Ascending aorta (tissue), 2 donors: ENCODE measurements at regions not wholly inside any gene's neighbourhood (a gene's known extent, or its start where the extent isn't known, plus 50 kb on each side); places are given as distances from the start of the nearest gene placed in this dataset.

Source experiments
- DNase-seq, 2 donors: peaks; one replicate each; pipeline ENCODE4 v3.0.0-alpha.2; 2019; ENCODE audit warnings: low spot score in 2 of 2
- H3K27ac ChIP-seq, 2 donors: fragments of 200-600 bp; sonication (generic); one replicate each; pipeline ENCODE4 v1.5.1; 2016 to 2017; ENCODE audit warnings: mild to moderate bottlenecking in 1 of 2
- H3K27me3 ChIP-seq: fragments of 200-600 bp; sonication (generic); one replicate; pipeline ENCODE4 v1.5.1; 2017
- H3K36me3 ChIP-seq, 2 donors: fragments of 200-600 bp; sonication (generic); one replicate each; pipeline ENCODE4 v1.5.1; 2016
- H3K4me1 ChIP-seq, 2 donors: fragments of 200-600 bp; sonication (generic); one replicate each; pipeline ENCODE4 v1.5.1; 2016 to 2017; ENCODE audit warnings: mild to moderate bottlenecking in 1 of 2
- H3K4me3 ChIP-seq, 2 donors: fragments of 200-600 bp; sonication (generic); one replicate each; pipeline ENCODE4 v1.5.1; 2016 to 2017; ENCODE audit warnings: mild to moderate bottlenecking in 1 of 2
- H3K9me3 ChIP-seq, 2 donors: fragments of 200-600 bp; sonication (generic); one replicate each; pipeline ENCODE4 v1.5.1; 2016
- CTCF ChIP-seq, 3 experiments: fragments of 200-600 bp in 2 of 3; fragments of 450-650 bp in 1 of 3; sonication (generic) in 2 of 3; IDR thresholded peaks; one replicate each; pipeline ENCODE4 v1.5.1; 2016 to 2019; ENCODE audit warnings: antibody characterized with exemption in 3 of 3, mild to moderate bottlenecking in 1 of 3, moderate library complexity in 1 of 3
- intact Hi-C: fragments of 100-400 bp; cut with DNase I; formaldehyde crosslinking; loops from one replicate; pipeline ENCODE4 v1.15.1; 2023

- no peaks in the 10 kb centered on the region for H3K27me3 ChIP-seq
- no peak for DNase-seq
- H3K36me3 ChIP-seq, result no peaks in the 10 kb centered on the region
- no peak overlapping the region for H3K27ac ChIP-seq
- intact Hi-C loops, result no loop called here
- no peaks in the 10 kb centered on the region for H3K9me3 ChIP-seq
- H3K4me1 ChIP-seq, result no peaks in the 10 kb centered on the region
- no peak for TF ChIP-seq CTCF (IDR thresholded peaks at IDR 0.05)
- no peak overlapping the region for H3K4me3 ChIP-seq
Observed at GRCh38 chr12:70120970-70121369, 122.3 kb upstream of the CNOT2 start.

GRCh38 chr12:70121562-70121961 is 121.7 kb upstream of the CNOT2 start:
- Histone ChIP-seq H3K4me3 (no peak overlapping the region), H3K4me1 (no peaks in the 10 kb centered on the region), H3K36me3 (no peaks in the 10 kb centered on the region), H3K27me3 (no peaks in the 10 kb centered on the region), H3K27ac (no peak overlapping the region), H3K9me3 (no peaks in the 10 kb centered on the region)
- DNase-seq, result no peak
- TF ChIP-seq CTCF (IDR thresholded peaks at IDR 0.05), result no peak
- intact Hi-C loops, result no loop called here

- no peak for TF ChIP-seq CTCF (IDR thresholded peaks at IDR 0.05)
- no peak overlapping the region for H3K27ac ChIP-seq
- no peak for DNase-seq
- intact Hi-C loops, result no loop called here
- H3K4me3 ChIP-seq, result no peak overlapping the region
- H3K9me3 ChIP-seq, result no peaks in the 10 kb centered on the region
- no peaks in the 10 kb centered on the region for H3K36me3 ChIP-seq
- H3K27me3 ChIP-seq, result no peaks in the 10 kb centered on the region
- H3K4me1 ChIP-seq, result no peaks in the 10 kb centered on the region
Observed at GRCh38 chr12:70122804-70123203, 120.4 kb upstream of the CNOT2 start.

GRCh38 chr12:70149013-70149412 is 94.2 kb upstream of the CNOT2 start:
- intact Hi-C loops, result no loop called here
- Histone ChIP-seq H3K27ac (no peak overlapping the region), H3K36me3 (no peaks in the 10 kb centered on the region), H3K27me3 (no peaks in the 10 kb centered on the region), H3K4me1 (no peaks in the 10 kb centered on the region), H3K4me3 (no peak overlapping the region), H3K9me3 (no peaks in the 10 kb centered on the region)
- TF ChIP-seq CTCF (IDR thresholded peaks at IDR 0.05), result no peak
- no peak for DNase-seq

- Histone ChIP-seq H3K4me1 (no peaks in the 10 kb centered on the region), H3K9me3 (no peaks in the 10 kb centered on the region), H3K27me3 (no peaks in the 10 kb centered on the region), H3K36me3 (no peaks in the 10 kb centered on the region), H3K27ac (no peak overlapping the region), H3K4me3 (no peak overlapping the region)
- TF ChIP-seq CTCF (IDR thresholded peaks at IDR 0.05), result no peak
- intact Hi-C loops, result no loop called here
- no peak for DNase-seq
Observed at GRCh38 chr12:70149665-70150064, 93.6 kb upstream of the CNOT2 start.

GRCh38 chr12:70150230-70150629 is 93.0 kb upstream of the CNOT2 start:
- H3K36me3 ChIP-seq, result no peaks in the 10 kb centered on the region
- no peak for DNase-seq
- no peak overlapping the region for H3K4me3 ChIP-seq
- intact Hi-C loops, result no loop called here
- no peaks in the 10 kb centered on the region for H3K27me3 ChIP-seq
- H3K27ac ChIP-seq, result no peak overlapping the region
- no peaks in the 10 kb centered on the region for H3K4me1 ChIP-seq
- TF ChIP-seq CTCF (IDR thresholded peaks at IDR 0.05), result no peak
- peaks cover 0 to 2% of the 10 kb centered on the region in 2 donors for H3K9me3 ChIP-seq
